Activated T-helper 1 cell treated with anti-CD3 and anti-CD28 coated beads, Interleukin-2, amount 50 U/mL, for 16 hours (primary cell): ENCODE measurements at regions not wholly inside any gene's neighbourhood (a gene's known extent, or its start where the extent isn't known, plus 50 kb on each side); places are given as distances from the start of the nearest gene placed in this dataset.

Experiments used
- DNase-seq, 2 donors: peaks; one replicate each; pipeline ENCODE4 v3.0.0-alpha.2; 2020; ENCODE audit warnings: low read depth in 1 of 2, low spot score in 1 of 2

GRCh38 chr2:226580403-226580802 is 219.2 kb downstream of the IRS1 start:
- DNase-seq: no peak

- DNase-seq: no peak
These were observed 220.1 kb downstream of the IRS1 start for GRCh38 chr2:226579519-226579918.

GRCh38 chr2:226578879-226579278 is 220.7 kb downstream of the IRS1 start:
- no peak for DNase-seq

- DNase-seq: no peak
These were observed 221.2 kb downstream of the IRS1 start for GRCh38 chr2:226578373-226578772.

- DNase-seq: no peak
These were observed 223.7 kb downstream of the IRS1 start for GRCh38 chr2:226575928-226576327.

- no peak for DNase-seq
These were observed 226.5 kb downstream of the IRS1 start for GRCh38 chr2:226573158-226573557.

GRCh38 chr2:226564667-226565066 is 235.0 kb downstream of the IRS1 start:
- DNase-seq: no peak

- no peak for DNase-seq
These were observed 237.7 kb downstream of the IRS1 start for GRCh38 chr2:226561962-226562361.

- DNase-seq: no peak
These were observed 239.3 kb downstream of the IRS1 start for GRCh38 chr2:226560325-226560724.

- DNase-seq: no peak
These were observed 240.1 kb downstream of the IRS1 start for GRCh38 chr2:226559536-226559935.

- DNase-seq: no peak
These were observed 241.2 kb downstream of the IRS1 start for GRCh38 chr2:226558418-226558817.

- DNase-seq: no peak
These were observed 243.6 kb downstream of the IRS1 start for GRCh38 chr2:226556050-226556449.

GRCh38 chr2:226554701-226555100 is 244.9 kb downstream of the IRS1 start:
- DNase-seq: no peak

GRCh38 chr2:226553333-226553732 is 246.3 kb downstream of the IRS1 start:
- DNase-seq: no peak

GRCh38 chr2:226552571-226553285 is 246.9 kb downstream of the IRS1 start:
- no peak for DNase-seq

GRCh38 chr2:226551522-226552250 is 247.9 kb downstream of the IRS1 start:
- DNase-seq: no peak

GRCh38 chr2:226550801-226551200 is 248.8 kb downstream of the IRS1 start:
- no peak for DNase-seq

GRCh38 chr2:226548732-226549131 is 250.9 kb downstream of the IRS1 start:
- no peak for DNase-seq

GRCh38 chr2:226544596-226545210 is 254.9 kb downstream of the IRS1 start:
- no peak for DNase-seq

GRCh38 chr2:226540204-226540994 is 259.2 kb downstream of the IRS1 start:
- no peak for DNase-seq

- DNase-seq: no peak
These were observed 263.2 kb downstream of the IRS1 start for GRCh38 chr2:226536410-226536809.
